ENCODE measurements at regions not wholly inside any gene's neighbourhood (a gene's known extent, or its start where the extent isn't known, plus 50 kb on each side); places are given as distances from the start of the nearest gene placed in this dataset.

DNA sequence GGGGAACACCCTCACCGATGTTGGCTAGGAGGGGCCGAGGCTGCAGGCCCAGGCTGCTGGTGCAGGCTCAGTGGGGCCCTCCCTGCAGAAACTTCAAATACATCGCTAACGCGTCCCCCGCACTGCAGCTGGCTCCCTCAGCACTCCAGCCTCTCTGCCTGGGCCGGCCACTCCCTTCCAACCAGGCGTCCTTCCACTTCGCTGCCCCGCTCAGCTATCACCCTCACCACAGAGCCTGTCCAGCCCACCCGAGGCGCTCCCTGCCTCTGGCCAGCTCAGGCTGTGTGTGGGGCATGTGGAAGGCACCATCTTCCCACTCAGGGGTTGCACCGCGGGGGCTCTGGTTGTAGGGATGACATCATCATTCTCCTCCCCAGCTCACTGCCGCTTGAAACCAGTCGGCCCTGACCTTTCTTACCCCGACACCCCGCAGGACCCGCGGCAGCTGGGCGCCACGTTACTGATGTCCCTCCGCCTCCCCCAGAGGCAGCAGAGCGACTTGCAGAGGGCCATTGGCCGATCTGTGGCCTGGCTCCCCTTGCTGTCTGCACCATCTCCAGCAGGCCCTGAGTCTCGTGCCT, 199.9 kb upstream of the RTL1 start:
- TF ChIP-seq, protein P1, sequence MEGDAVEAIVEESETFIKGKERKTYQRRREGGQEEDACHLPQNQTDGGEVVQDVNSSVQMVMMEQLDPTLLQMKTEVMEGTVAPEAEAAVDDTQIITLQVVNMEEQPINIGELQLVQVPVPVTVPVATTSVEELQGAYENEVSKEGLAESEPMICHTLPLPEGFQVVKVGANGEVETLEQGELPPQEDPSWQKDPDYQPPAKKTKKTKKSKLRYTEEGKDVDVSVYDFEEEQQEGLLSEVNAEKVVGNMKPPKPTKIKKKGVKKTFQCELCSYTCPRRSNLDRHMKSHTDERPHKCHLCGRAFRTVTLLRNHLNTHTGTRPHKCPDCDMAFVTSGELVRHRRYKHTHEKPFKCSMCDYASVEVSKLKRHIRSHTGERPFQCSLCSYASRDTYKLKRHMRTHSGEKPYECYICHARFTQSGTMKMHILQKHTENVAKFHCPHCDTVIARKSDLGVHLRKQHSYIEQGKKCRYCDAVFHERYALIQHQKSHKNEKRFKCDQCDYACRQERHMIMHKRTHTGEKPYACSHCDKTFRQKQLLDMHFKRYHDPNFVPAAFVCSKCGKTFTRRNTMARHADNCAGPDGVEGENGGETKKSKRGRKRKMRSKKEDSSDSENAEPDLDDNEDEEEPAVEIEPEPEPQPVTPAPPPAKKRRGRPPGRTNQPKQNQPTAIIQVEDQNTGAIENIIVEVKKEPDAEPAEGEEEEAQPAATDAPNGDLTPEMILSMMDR (IDR thresholded peaks at IDR 0.05; ENCODE audit: low read length), result no peak
- no peak for TF ChIP-seq EZH2phosphoT487 (IDR thresholded peaks at IDR 0.05; ENCODE audit: low read length)

Data from MM.1S (cell line).